Neural cell (in vitro differentiated cells): ENCODE measurements at regions not wholly inside any gene's neighbourhood (a gene's known extent, or its start where the extent isn't known, plus 50 kb on each side); places are given as distances from the start of the nearest gene placed in this dataset.

Experiments
- H2AFZ ChIP-seq: fragments of 200-600, 300-800 bp; sonication (generic), shearing (Covaris generic); 2 replicates; pipeline ENCODE4 v1.6.0; 2014; ENCODE audit warnings: low read depth, mild to moderate bottlenecking, antibody characterized with exemption, low read length, moderate library complexity
- H3F3A ChIP-seq: fragments of 200-600 bp; shearing (Covaris generic); 2 replicates; pipeline ENCODE4 v1.6.1; 2016; ENCODE audit warnings: mild to moderate bottlenecking, moderate library complexity, mixed read lengths, antibody characterized with exemption, low read length; ENCODE audit not compliant: insufficient read depth, poor library complexity, severe bottlenecking
- H3K27ac ChIP-seq: fragments of 200-600, 300-800 bp; sonication (generic), shearing (Covaris generic); 2 replicates; pipeline ENCODE4 v1.5.1; 2014; ENCODE audit warnings: mild to moderate bottlenecking, low read length, moderate library complexity
- H3K27me3 ChIP-seq: fragments of 300-800, 200-600 bp; sonication (generic), shearing (Covaris generic); 2 replicates; pipeline ENCODE4 v1.6.0; 2014; ENCODE audit warnings: mild to moderate bottlenecking, low read depth, low read length, moderate library complexity; ENCODE audit not compliant: insufficient read depth
- H3K36me3 ChIP-seq: fragments of 300-800, 200-600 bp; sonication (generic), shearing (Covaris generic); 2 replicates; pipeline ENCODE4 v1.5.1; 2014; ENCODE audit warnings: mild to moderate bottlenecking, antibody characterized with exemption, low read length, moderate library complexity; ENCODE audit not compliant: insufficient read depth
- H3K4me2 ChIP-seq: fragments of 300-800, 200-600 bp; sonication (generic), shearing (Covaris generic); 2 replicates; pipeline ENCODE4 v1.6.0; 2014; ENCODE audit warnings: mild to moderate bottlenecking, low read length
- H3K4me3 ChIP-seq: fragments of 300-800, 200-600 bp; sonication (generic), shearing (Covaris generic); 2 replicates; pipeline ENCODE4 v1.5.1; 2014; ENCODE audit warnings: mild to moderate bottlenecking, low read length, moderate library complexity
- H3K79me2 ChIP-seq: fragments of 200-600 bp; shearing (Covaris generic); replicated peaks from 2 replicates; pipeline ENCODE4 v1.6.0; 2014; ENCODE audit warnings: mild to moderate bottlenecking, low read length, moderate library complexity; ENCODE audit not compliant: insufficient read depth
- H3K9ac ChIP-seq: fragments of 300-800, 200-600 bp; sonication (generic), shearing (Covaris generic); 2 replicates; pipeline ENCODE4 v1.6.1; 2016; ENCODE audit warnings: mild to moderate bottlenecking, low read length, mixed read lengths
- H3K9me2 ChIP-seq: fragments of 200-600 bp; shearing (Covaris generic); 2 replicates; pipeline ENCODE4 v1.6.1; 2016; ENCODE audit warnings: mild to moderate bottlenecking, low read length, mixed read lengths; ENCODE audit not compliant: insufficient read depth
- H3K9me3 ChIP-seq: fragments of 200-600, 300-800 bp; sonication (generic), shearing (Covaris generic); 2 replicates; pipeline ENCODE4 v1.6.1; 2016; ENCODE audit warnings: mild to moderate bottlenecking, mixed run types, low read length, moderate library complexity, mixed read lengths
- H4K20me1 ChIP-seq: fragments of 200-600 bp; shearing (Covaris generic); 2 replicates; pipeline ENCODE4 v1.6.1; 2016; ENCODE audit warnings: mild to moderate bottlenecking, mixed run types; ENCODE audit not compliant: insufficient read depth
- CTCF ChIP-seq: fragments of 450-650 bp; IDR thresholded peaks from 2 replicates; pipeline ENCODE4 v1.5.1; 2014; ENCODE audit warnings: antibody characterized with exemption, mild to moderate bottlenecking, moderate library complexity; ENCODE audit not compliant: poor library complexity, severe bottlenecking
- EP300 ChIP-seq: fragments of 450-650 bp; conservative IDR thresholded peaks from 2 replicates; pipeline ENCODE4 v1.6.1; 2014; ENCODE audit warnings: antibody characterized with exemption, mild to moderate bottlenecking, moderate library complexity; ENCODE audit not compliant: poor library complexity, severe bottlenecking
- EZH2 ChIP-seq: fragments of 200-600, 300-800 bp; shearing (Covaris generic), sonication (generic); IDR thresholded peaks from 2 replicates; pipeline ENCODE4 v1.6.1; 2014; ENCODE audit warnings: antibody characterized with exemption, low read length, borderline replicate concordance, mild to moderate bottlenecking; ENCODE audit not compliant: insufficient read depth, poor library complexity, severe bottlenecking
- MXI1 ChIP-seq: fragments of 450-650 bp; conservative IDR thresholded peaks from 2 replicates; pipeline ENCODE4 v1.6.1; 2014; ENCODE audit warnings: antibody characterized with exemption, mild to moderate bottlenecking; ENCODE audit not compliant: poor library complexity, severe bottlenecking
- POLR2AphosphoS5 ChIP-seq: IDR thresholded peaks from 2 replicates; pipeline ENCODE4 v1.6.1; 2012
- RAD21 ChIP-seq: fragments of 450-650 bp; conservative IDR thresholded peaks from 2 replicates; pipeline ENCODE4 v1.6.1; 2014; ENCODE audit warnings: antibody characterized with exemption, mild to moderate bottlenecking, moderate library complexity
- SMC3 ChIP-seq: fragments of 450-650 bp; conservative IDR thresholded peaks from 2 replicates; pipeline ENCODE4 v1.6.1; 2014; ENCODE audit warnings: antibody characterized with exemption, mild to moderate bottlenecking, moderate library complexity; ENCODE audit not compliant: poor library complexity
- TAF1 ChIP-seq: IDR thresholded peaks from 2 replicates; pipeline ENCODE4 v1.6.1; 2012; ENCODE audit warnings: low read depth
- TF ChIP-seq, protein P1 (sequence below): IDR thresholded peaks from 2 replicates; pipeline ENCODE4 v1.6.1; 2012; ENCODE audit warnings: borderline replicate concordance

DNA sequence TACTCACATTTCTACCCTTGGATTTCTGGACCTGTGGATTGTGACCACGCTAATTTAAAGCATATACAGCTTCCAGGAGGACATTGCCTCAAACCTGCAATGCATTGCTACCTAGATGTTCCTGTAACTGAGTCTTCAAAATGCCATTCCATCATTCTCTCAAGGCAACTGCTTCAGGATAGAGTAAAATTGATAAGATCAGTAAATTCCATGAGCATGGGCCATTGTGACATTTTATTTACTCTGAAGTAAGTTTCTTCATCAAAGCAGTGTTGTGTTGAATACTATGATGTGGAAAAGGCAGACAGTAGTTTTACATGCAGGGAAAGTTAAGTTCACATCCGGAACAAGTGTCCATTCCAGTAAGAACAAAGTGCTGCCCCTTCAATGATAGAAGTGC is 991.0 kb downstream of the ARAP2 start:
- no peaks in the 10 kb centered on the region for H4K20me1 ChIP-seq
- H3F3A ChIP-seq = no peaks in the 10 kb centered on the region
- no peak overlapping the region for H3K9ac ChIP-seq
- no peak overlapping the region for H3K4me3 ChIP-seq
- no peak overlapping the region for H2AFZ ChIP-seq
- H3K9me3 ChIP-seq = no peaks in the 10 kb centered on the region
- H3K27me3 ChIP-seq = no peaks in the 10 kb centered on the region
- H3K79me2 ChIP-seq = no peaks in the 10 kb centered on the region
- H3K9me2 ChIP-seq = no peaks in the 10 kb centered on the region
- TF ChIP-seq SMC3 (no peak), EZH2 (no peak), TAF1 (no peak), POLR2AphosphoS5 (no peak), CTCF (no peak), EP300 (no peak)
- no peaks in the 10 kb centered on the region for H3K36me3 ChIP-seq
- H3K4me2 ChIP-seq = no peak overlapping the region
- no peak overlapping the region for H3K27ac ChIP-seq

DNA sequence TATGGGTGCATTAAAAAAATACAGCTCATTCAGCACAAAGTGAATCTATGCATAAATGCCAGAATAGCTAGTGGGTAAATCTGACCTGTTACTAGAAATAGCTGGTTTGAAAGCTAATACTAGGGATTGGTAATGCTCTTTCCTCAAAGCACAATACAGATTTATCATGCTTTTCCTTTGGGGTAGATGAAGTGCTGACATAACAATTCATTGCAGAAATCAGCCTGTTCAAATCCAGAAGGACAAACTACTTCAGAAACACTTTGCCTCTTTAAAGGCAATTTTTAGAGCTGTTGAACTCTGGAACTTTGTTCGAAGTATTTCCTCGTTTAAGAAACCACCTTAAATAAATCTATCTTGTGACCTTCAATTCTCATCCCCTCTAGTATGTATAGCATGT is 957.9 kb downstream of the ARAP2 start:
- H3K9me3 ChIP-seq = no peaks in the 10 kb centered on the region
- H3K27ac ChIP-seq = no peak overlapping the region
- no peaks in the 10 kb centered on the region for H3K79me2 ChIP-seq
- no peak overlapping the region for H3K4me3 ChIP-seq
- H3K9ac ChIP-seq = no peak overlapping the region
- no peaks in the 10 kb centered on the region for H3F3A ChIP-seq
- H4K20me1 ChIP-seq = no peaks in the 10 kb centered on the region
- TF ChIP-seq, protein P1, sequence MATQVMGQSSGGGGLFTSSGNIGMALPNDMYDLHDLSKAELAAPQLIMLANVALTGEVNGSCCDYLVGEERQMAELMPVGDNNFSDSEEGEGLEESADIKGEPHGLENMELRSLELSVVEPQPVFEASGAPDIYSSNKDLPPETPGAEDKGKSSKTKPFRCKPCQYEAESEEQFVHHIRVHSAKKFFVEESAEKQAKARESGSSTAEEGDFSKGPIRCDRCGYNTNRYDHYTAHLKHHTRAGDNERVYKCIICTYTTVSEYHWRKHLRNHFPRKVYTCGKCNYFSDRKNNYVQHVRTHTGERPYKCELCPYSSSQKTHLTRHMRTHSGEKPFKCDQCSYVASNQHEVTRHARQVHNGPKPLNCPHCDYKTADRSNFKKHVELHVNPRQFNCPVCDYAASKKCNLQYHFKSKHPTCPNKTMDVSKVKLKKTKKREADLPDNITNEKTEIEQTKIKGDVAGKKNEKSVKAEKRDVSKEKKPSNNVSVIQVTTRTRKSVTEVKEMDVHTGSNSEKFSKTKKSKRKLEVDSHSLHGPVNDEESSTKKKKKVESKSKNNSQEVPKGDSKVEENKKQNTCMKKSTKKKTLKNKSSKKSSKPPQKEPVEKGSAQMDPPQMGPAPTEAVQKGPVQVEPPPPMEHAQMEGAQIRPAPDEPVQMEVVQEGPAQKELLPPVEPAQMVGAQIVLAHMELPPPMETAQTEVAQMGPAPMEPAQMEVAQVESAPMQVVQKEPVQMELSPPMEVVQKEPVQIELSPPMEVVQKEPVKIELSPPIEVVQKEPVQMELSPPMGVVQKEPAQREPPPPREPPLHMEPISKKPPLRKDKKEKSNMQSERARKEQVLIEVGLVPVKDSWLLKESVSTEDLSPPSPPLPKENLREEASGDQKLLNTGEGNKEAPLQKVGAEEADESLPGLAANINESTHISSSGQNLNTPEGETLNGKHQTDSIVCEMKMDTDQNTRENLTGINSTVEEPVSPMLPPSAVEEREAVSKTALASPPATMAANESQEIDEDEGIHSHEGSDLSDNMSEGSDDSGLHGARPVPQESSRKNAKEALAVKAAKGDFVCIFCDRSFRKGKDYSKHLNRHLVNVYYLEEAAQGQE = no peak
- TF ChIP-seq SMC3 (no peak), CTCF (no peak), EZH2 (no peak), TAF1 (no peak), POLR2AphosphoS5 (no peak), EP300 (no peak), MXI1 (no peak), RAD21 (no peak)
- no peak overlapping the region for H2AFZ ChIP-seq
- no peak overlapping the region for H3K4me2 ChIP-seq
- H3K9me2 ChIP-seq = no peaks in the 10 kb centered on the region
- no peaks in the 10 kb centered on the region for H3K27me3 ChIP-seq
- no peaks in the 10 kb centered on the region for H3K36me3 ChIP-seq
